ENCODE measurements at regions not wholly inside any gene's neighbourhood (a gene's known extent, or its start where the extent isn't known, plus 50 kb on each side); places are given as distances from the start of the nearest gene placed in this dataset.

GRCh38 chr3:162200836-162201235, 704.2 kb downstream of the OTOL1 start:
- H3K4me3 ChIP-seq, result no peak overlapping the region
- TF ChIP-seq CTCF (IDR thresholded peaks at IDR 0.05) (no peak), POLR2A (IDR thresholded peaks at IDR 0.05) (no peak)
- intact Hi-C loops (cut with DNase I), result no loop called here
- no peaks in the 10 kb centered on the region for H3K9me3 ChIP-seq (replicated peaks in 1 of 3)
- H3K4me1 ChIP-seq (replicated peaks in 1 of 2), result no peaks in the 10 kb centered on the region
- H3K27me3 ChIP-seq, result no peaks in the 10 kb centered on the region
- DNase-seq, result no peak
- no peaks in the 10 kb centered on the region for H3K36me3 ChIP-seq (replicated peaks in 1 of 2)
- H3K27ac ChIP-seq, result no peak overlapping the region
- 43 to 65% (median 59%) methylated on average over 7 of the region's 7 CpGs for WGBS, 4 donors

- Histone ChIP-seq H3K27me3 (no peaks in the 10 kb centered on the region), H3K4me1 (replicated peaks in 1 of 2) (no peaks in the 10 kb centered on the region), H3K4me3 (no peak overlapping the region), H3K9me3 (replicated peaks in 1 of 3) (no peaks in the 10 kb centered on the region), H3K27ac (no peak overlapping the region), H3K36me3 (replicated peaks in 1 of 2) (no peaks in the 10 kb centered on the region)
- WGBS, 4 donors, result 71 to 89% (median 80%) methylated on average over 1 of the region's 1 CpG
- no peak for TF ChIP-seq POLR2A (IDR thresholded peaks at IDR 0.05)
- TF ChIP-seq CTCF (IDR thresholded peaks at IDR 0.05), result no peak
- no peak for DNase-seq
- intact Hi-C loops (cut with DNase I), result no loop called here
These were observed 710.0 kb downstream of the OTOL1 start for GRCh38 chr3:162206648-162207047.

GRCh38 chr3:162211470-162211869, 714.9 kb downstream of the OTOL1 start:
- H3K36me3 ChIP-seq (replicated peaks in 1 of 2), result no peaks in the 10 kb centered on the region
- no peak for DNase-seq
- intact Hi-C loops (cut with DNase I), result no loop called here
- no peaks in the 10 kb centered on the region for H3K27me3 ChIP-seq
- H3K9me3 ChIP-seq (replicated peaks in 1 of 3), result no peaks in the 10 kb centered on the region
- H3K4me1 ChIP-seq (replicated peaks in 1 of 2), result no peaks in the 10 kb centered on the region
- H3K27ac ChIP-seq, result no peak overlapping the region
- H3K4me3 ChIP-seq, result no peak overlapping the region
- TF ChIP-seq CTCF (IDR thresholded peaks at IDR 0.05), result no peak
- no peak for TF ChIP-seq POLR2A (IDR thresholded peaks at IDR 0.05)

- no peak for TF ChIP-seq POLR2A (IDR thresholded peaks at IDR 0.05)
- TF ChIP-seq CTCF (IDR thresholded peaks at IDR 0.05), result no peak
- no peak overlapping the region for H3K27ac ChIP-seq
- H3K4me1 ChIP-seq (replicated peaks in 1 of 2), result no peaks in the 10 kb centered on the region
- intact Hi-C loops (cut with DNase I), result no loop called here
- no peaks in the 10 kb centered on the region for H3K27me3 ChIP-seq
- DNase-seq, result no peak
- H3K4me3 ChIP-seq, result no peak overlapping the region
- H3K36me3 ChIP-seq (replicated peaks in 1 of 2), result no peaks in the 10 kb centered on the region
- H3K9me3 ChIP-seq (replicated peaks in 1 of 3), result no peaks in the 10 kb centered on the region
- WGBS, 4 donors, result 77 to 82% (median 80%) methylated on average over 2 of the region's 2 CpGs
These were observed 716.6 kb downstream of the OTOL1 start for GRCh38 chr3:162213196-162213595.
